ENCODE measurements at regions not wholly inside any gene's neighbourhood (a gene's known extent, or its start where the extent isn't known, plus 50 kb on each side); places are given as distances from the start of the nearest gene placed in this dataset.
A peak's percentile ranks its signal among the peaks of the same experiment; 100 is the strongest.

- Mint-ChIP-seq H3K27ac (no peak overlapping the region), H3K9me3 (peaks cover 0 to 2% (median 0%) of the 10 kb centered on the region in 8 donors), H3K27me3 (no peaks in the 10 kb centered on the region), H3K4me1 (peaks cover 0 to 3% (median 0%) of the 10 kb centered on the region in 4 donors), H3K4me3 (no peak overlapping the region), H3K36me3 (peaks cover 6 to 9% of the 10 kb centered on the region in 2 donors)
- no peaks in the 10 kb centered on the region for H3K36me3 ChIP-seq (ENCODE audit: insufficient read depth, low read length)
- no peak overlapping the region for H3K4me3 ChIP-seq (ENCODE audit: low read length in 2 of 2)
- no peaks in the 10 kb centered on the region for H3K9me3 ChIP-seq (ENCODE audit: control insufficient read depth in 1 of 2, low read length in 2 of 2)
- no peaks in the 10 kb centered on the region for H3K27me3 ChIP-seq (ENCODE audit: insufficient read depth, low read length)
- no peaks in the 10 kb centered on the region for H3K4me1 ChIP-seq (ENCODE audit: insufficient read depth, low read length)
- H3K27ac ChIP-seq (ENCODE audit: low read depth, low read length), result no peak overlapping the region
- CTCF ChIA-PET (ENCODE audit: partially characterized antibody), result no interaction called here
- no peak for DNase-seq
- intact Hi-C loops (cut with micrococcal nuclease), result no loop called here
- POLR2A ChIA-PET (ENCODE audit: partially characterized antibody), result no interaction called here
Measured at GRCh38 chr7:45975847-45976484, 54.9 kb upstream of the IGFBP3 start.

- no peaks in the 10 kb centered on the region for H3K4me1 ChIP-seq (ENCODE audit: insufficient read depth, low read length)
- H3K27ac Mint-ChIP-seq, result no peak overlapping the region
- DNase-seq, result no peak
- H3K9me3 ChIP-seq (ENCODE audit: control insufficient read depth in 1 of 2, low read length in 2 of 2), result no peaks in the 10 kb centered on the region
- H3K9me3 Mint-ChIP-seq, result peaks cover 0 to 2% (median 0%) of the 10 kb centered on the region in 8 donors
- H3K4me1 Mint-ChIP-seq, result peaks cover 0 to 3% (median under 1%) of the 10 kb centered on the region in 4 donors
- intact Hi-C loops (cut with micrococcal nuclease), result no loop called here
- H3K4me3 Mint-ChIP-seq, result no peak overlapping the region
- POLR2A ChIA-PET (ENCODE audit: partially characterized antibody), result no interaction called here
- no peaks in the 10 kb centered on the region for H3K27me3 ChIP-seq (ENCODE audit: insufficient read depth, low read length)
- H3K27me3 Mint-ChIP-seq, result no peaks in the 10 kb centered on the region
- CTCF ChIA-PET (ENCODE audit: partially characterized antibody), result no interaction called here
- H3K27ac ChIP-seq (ENCODE audit: low read depth, low read length), result no peak overlapping the region
- H3K4me3 ChIP-seq (ENCODE audit: low read length in 2 of 2), result no peak overlapping the region
- H3K36me3 ChIP-seq (ENCODE audit: insufficient read depth, low read length), result no peaks in the 10 kb centered on the region
- H3K36me3 Mint-ChIP-seq, result peaks cover 6 to 8% of the 10 kb centered on the region in 2 donors
Measured at GRCh38 chr7:45975367-45975766, 54.3 kb upstream of the IGFBP3 start.

- intact Hi-C loops (cut with micrococcal nuclease), result no loop called here
- Histone ChIP-seq H3K4me3 (ENCODE audit: low read length in 2 of 2) (no peak overlapping the region), H3K27ac (ENCODE audit: low read depth, low read length) (no peak overlapping the region), H3K9me3 (ENCODE audit: control insufficient read depth in 1 of 2, low read length in 2 of 2) (no peaks in the 10 kb centered on the region), H3K4me1 (ENCODE audit: insufficient read depth, low read length) (no peaks in the 10 kb centered on the region), H3K27me3 (ENCODE audit: insufficient read depth, low read length) (no peaks in the 10 kb centered on the region), H3K36me3 (ENCODE audit: insufficient read depth, low read length) (no peaks in the 10 kb centered on the region)
- no peaks in the 10 kb centered on the region for H3K27me3 Mint-ChIP-seq
- peaks cover 0 to 3% (median under 1%) of the 10 kb centered on the region in 4 donors for H3K4me1 Mint-ChIP-seq
- no peak overlapping the region for H3K27ac Mint-ChIP-seq
- H3K36me3 Mint-ChIP-seq, result peaks cover 6 to 7% of the 10 kb centered on the region in 2 donors
- H3K9me3 Mint-ChIP-seq, result peaks cover 0 to 2% (median 0%) of the 10 kb centered on the region in 8 donors
- CTCF ChIA-PET (ENCODE audit: partially characterized antibody), result no interaction called here
- POLR2A ChIA-PET (ENCODE audit: partially characterized antibody), result no interaction called here
- no peak overlapping the region for H3K4me3 Mint-ChIP-seq
- DNase-seq, result no peak
Measured at GRCh38 chr7:45974540-45975360, 53.7 kb upstream of the IGFBP3 start.

GRCh38 chr7:45973725-45974532 is 52.9 kb upstream of the IGFBP3 start:
- intact Hi-C loops (cut with micrococcal nuclease), result no loop called here
- H3K4me1 ChIP-seq (ENCODE audit: insufficient read depth, low read length), result no peaks in the 10 kb centered on the region
- Mint-ChIP-seq H3K9me3 (peaks cover 0 to 2% (median 0%) of the 10 kb centered on the region in 8 donors), H3K27me3 (no peaks in the 10 kb centered on the region), H3K4me3 (no peak overlapping the region), H3K4me1 (peaks cover 0 to 3% (median under 1%) of the 10 kb centered on the region in 4 donors), H3K27ac (no peak overlapping the region), H3K36me3 (peaks cover 0 to 2% of the 10 kb centered on the region in 2 donors)
- no peaks in the 10 kb centered on the region for H3K27me3 ChIP-seq (ENCODE audit: insufficient read depth, low read length)
- ChIA-PET POLR2A (ENCODE audit: partially characterized antibody) (no interaction called here), CTCF (ENCODE audit: partially characterized antibody) (no interaction called here)
- no peaks in the 10 kb centered on the region for H3K9me3 ChIP-seq (ENCODE audit: control insufficient read depth in 1 of 2, low read length in 2 of 2)
- DNase-seq, result no peak
- no peak overlapping the region for H3K4me3 ChIP-seq (ENCODE audit: low read length in 2 of 2)
- no peaks in the 10 kb centered on the region for H3K36me3 ChIP-seq (ENCODE audit: insufficient read depth, low read length)
- H3K27ac ChIP-seq (ENCODE audit: low read depth, low read length), result no peak overlapping the region

GRCh38 chr7:45972629-45973312 is 51.7 kb upstream of the IGFBP3 start:
- Mint-ChIP-seq H3K27ac (no peak overlapping the region), H3K36me3 (peaks cover 0 to 2% of the 10 kb centered on the region in 2 donors), H3K9me3 (peaks cover 0 to 2% (median 0%) of the 10 kb centered on the region in 8 donors), H3K4me3 (no peak overlapping the region), H3K27me3 (no peaks in the 10 kb centered on the region), H3K4me1 (peaks cover 0 to 3% (median under 1%) of the 10 kb centered on the region in 4 donors)
- POLR2A ChIA-PET (ENCODE audit: partially characterized antibody), result no interaction called here
- Histone ChIP-seq H3K4me3 (ENCODE audit: low read length in 2 of 2) (no peak overlapping the region), H3K36me3 (ENCODE audit: insufficient read depth, low read length) (no peaks in the 10 kb centered on the region), H3K9me3 (ENCODE audit: control insufficient read depth in 1 of 2, low read length in 2 of 2) (no peaks in the 10 kb centered on the region), H3K4me1 (ENCODE audit: insufficient read depth, low read length) (no peaks in the 10 kb centered on the region), H3K27me3 (ENCODE audit: insufficient read depth, low read length) (no peaks in the 10 kb centered on the region), H3K27ac (ENCODE audit: low read depth, low read length) (no peak overlapping the region)
- no peak for DNase-seq
- intact Hi-C loops (cut with micrococcal nuclease), result no loop called here
- CTCF ChIA-PET (ENCODE audit: partially characterized antibody), result no interaction called here

GRCh38 chr7:45971661-45972175 is 50.6 kb upstream of the IGFBP3 start:
- Histone ChIP-seq H3K4me3 (ENCODE audit: low read length in 2 of 2) (no peak overlapping the region), H3K9me3 (ENCODE audit: control insufficient read depth in 1 of 2, low read length in 2 of 2) (no peaks in the 10 kb centered on the region), H3K36me3 (ENCODE audit: insufficient read depth, low read length) (no peaks in the 10 kb centered on the region), H3K4me1 (ENCODE audit: insufficient read depth, low read length) (no peaks in the 10 kb centered on the region), H3K27me3 (ENCODE audit: insufficient read depth, low read length) (no peaks in the 10 kb centered on the region), H3K27ac (ENCODE audit: low read depth, low read length) (no peak overlapping the region)
- ChIA-PET POLR2A (ENCODE audit: partially characterized antibody) (no interaction called here), CTCF (ENCODE audit: partially characterized antibody) (no interaction called here)
- H3K9me3 Mint-ChIP-seq, result peaks cover 0 to 2% (median 0%) of the 10 kb centered on the region in 8 donors
- H3K27ac Mint-ChIP-seq, result peak overlapping the region in 1 of 7 donors; percentile 54
- no peak overlapping the region for H3K4me3 Mint-ChIP-seq
- H3K4me1 Mint-ChIP-seq, result peaks cover 0 to 3% (median under 1%) of the 10 kb centered on the region in 4 donors
- H3K27me3 Mint-ChIP-seq, result peaks cover 0 to under 1% of the 10 kb centered on the region in 2 donors
- no peak for DNase-seq
- intact Hi-C loops (cut with micrococcal nuclease), result no loop called here
- H3K36me3 Mint-ChIP-seq, result peaks cover 0 to 2% of the 10 kb centered on the region in 2 donors
